Gastroesophageal sphincter (tissue), 4 donors: ENCODE measurements at regions not wholly inside any gene's neighbourhood (a gene's known extent, or its start where the extent isn't known, plus 50 kb on each side); places are given as distances from the start of the nearest gene placed in this dataset.

Experiments
- ATAC-seq: fragments of 150-250 bp; one replicate; pipeline ENCODE4 v1.9.1; 2016; ENCODE audit warnings: mild to moderate bottlenecking, moderate library complexity
- H3K27ac ChIP-seq, 4 donors: fragments of 200-600 bp; sonication (generic) in 3 of 4; 1 replicate in 3 of 4; 2 replicates in 1 of 4; pipeline ENCODE4 v1.5.1; 2016 to 2019
- H3K27me3 ChIP-seq: fragments of 200-600 bp; sonication (generic); one replicate; pipeline ENCODE4 v1.5.1; 2019
- H3K36me3 ChIP-seq, 2 donors: fragments of 200-600 bp; sonication (generic); one replicate each; pipeline ENCODE4 v1.5.1; 2019; ENCODE audit warnings: control low read depth in 1 of 2
- H3K4me1 ChIP-seq, 3 donors: fragments of 200-600 bp; sonication (generic); 1 replicate in 2 of 3; 2 replicates in 1 of 3; pipeline ENCODE4 v1.5.1; 2016 to 2019; ENCODE audit warnings: control low read depth in 2 of 3
- H3K4me3 ChIP-seq, 2 donors: fragments of 200-600 bp; sonication (generic); one replicate each; pipeline ENCODE4 v1.5.1; 2019; ENCODE audit warnings: mild to moderate bottlenecking in 1 of 2, moderate library complexity in 1 of 2
- H3K9me3 ChIP-seq, 3 donors: fragments of 200-600 bp; sonication (generic); one replicate each; pipeline ENCODE4 v1.5.1; 2017 to 2019; ENCODE audit warnings: control low read depth in 2 of 3
- CTCF ChIP-seq, 4 experiments: fragments of 200-600 bp in 2 of 4; fragments of 450-650 bp in 2 of 4; sonication (generic) in 1 of 4; IDR thresholded peaks; one replicate each; pipeline ENCODE4 v1.5.1; 2017 to 2019; ENCODE audit warnings: antibody characterized with exemption in 4 of 4, mild to moderate bottlenecking in 2 of 4, moderate library complexity in 2 of 4
- EP300 ChIP-seq: sonication (generic); formaldehyde crosslinking; IDR thresholded peaks from one replicate; pipeline ENCODE4 v1.6.1; 2017; ENCODE audit warnings: antibody characterized with exemption, mild to moderate bottlenecking
- POLR2A ChIP-seq, 2 donors: fragments of 450-650 bp; IDR thresholded peaks; one replicate each; pipeline ENCODE4 v1.6.1; 2017; ENCODE audit warnings: antibody characterized with exemption in 2 of 2, mild to moderate bottlenecking in 2 of 2, moderate library complexity in 1 of 2
- POLR2AphosphoS5 ChIP-seq: sonication (generic); formaldehyde crosslinking; IDR thresholded peaks from one replicate; pipeline ENCODE4 v1.6.1; 2017; ENCODE audit warnings: antibody characterized with exemption
- WGBS, 2 donors: methylation state at CpG; one replicate each; pipeline ENCODE4 v1.1.5; 2018; ENCODE audit warnings: low coverage in 1 of 2; 5-methylcytosine and 5-hydroxymethylcytosine counted together
- small RNA-seq, 4 donors: library from RNA; depleted of rRNA; stranded (forward); fragments of <200 nt; gene quantifications; one replicate each; pipeline ENCODE3, GENCODE V24; 2016

- no peaks in the 10 kb centered on the region for H3K4me1 ChIP-seq
- H3K36me3 ChIP-seq: no peaks in the 10 kb centered on the region
- TF ChIP-seq POLR2AphosphoS5: no peak
- TF ChIP-seq EP300: no peak
- no peak for TF ChIP-seq POLR2A (IDR thresholded peaks at IDR 0.05)
- TF ChIP-seq CTCF (IDR thresholded peaks at IDR 0.05): no peak
- 39 to 62% methylated on average over 4 of the region's 4 CpGs for WGBS, 2 donors
- no peak overlapping the region for H3K27ac ChIP-seq
- no peak overlapping the region for H3K4me3 ChIP-seq
- H3K27me3 ChIP-seq: no peaks in the 10 kb centered on the region
- H3K9me3 ChIP-seq: peaks cover 0 to 13% (median 0%) of the 10 kb centered on the region in 3 donors
- no peak for ATAC-seq
Measured at GRCh38 chr16:9687737-9688319, 494.4 kb downstream of the GRIN2A start.

DNA sequence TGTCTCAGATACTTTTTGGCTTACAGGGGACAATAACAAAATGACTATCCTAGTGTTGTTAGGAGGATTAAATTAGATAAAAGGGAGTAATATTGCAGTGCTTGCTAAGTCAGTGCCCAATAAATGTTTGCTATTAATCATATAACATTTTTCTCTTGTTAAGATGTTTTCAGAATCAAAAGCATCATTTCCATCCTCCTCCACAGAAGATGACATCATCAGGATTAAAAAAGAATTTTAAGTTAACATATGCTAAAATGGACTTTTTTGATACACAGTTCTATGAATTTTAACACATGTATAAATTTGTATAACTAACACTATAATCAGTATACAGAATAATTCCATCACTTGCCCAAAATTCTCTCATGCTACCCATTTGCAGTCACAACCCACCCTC is 492.6 kb downstream of the GRIN2A start:
- ATAC-seq: no peak
- no peak overlapping the region for H3K27ac ChIP-seq
- no peaks in the 10 kb centered on the region for H3K9me3 ChIP-seq
- H3K4me1 ChIP-seq: no peaks in the 10 kb centered on the region
- no peaks in the 10 kb centered on the region for H3K36me3 ChIP-seq
- TF ChIP-seq POLR2A (IDR thresholded peaks at IDR 0.05) (no peak), EP300 (no peak), POLR2AphosphoS5 (no peak), CTCF (IDR thresholded peaks at IDR 0.05) (no peak)
- H3K27me3 ChIP-seq: no peaks in the 10 kb centered on the region
- H3K4me3 ChIP-seq: no peak overlapping the region

DNA sequence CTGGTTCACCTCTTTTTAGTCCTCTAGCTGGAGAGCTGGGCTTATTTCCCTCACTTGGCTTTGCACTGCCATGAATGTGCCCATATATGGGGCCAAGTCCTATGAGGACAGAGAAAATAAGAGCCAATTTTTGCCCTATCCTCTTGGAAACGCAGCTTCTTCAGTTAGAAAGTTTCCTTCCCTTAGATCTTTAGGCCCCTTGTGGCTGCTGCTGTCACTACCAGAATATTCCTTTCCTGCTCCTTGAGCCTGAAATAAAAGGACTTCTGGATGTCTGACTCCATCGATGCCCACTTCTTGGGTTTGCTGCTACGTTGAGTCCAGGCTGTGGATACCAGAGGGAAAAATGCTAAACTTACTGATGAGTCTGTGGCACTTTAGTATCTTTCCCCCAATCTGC is 487.1 kb downstream of the GRIN2A start:
- WGBS, 2 donors: 70 to 82% methylated on average over 3 of the region's 3 CpGs
- Histone ChIP-seq H3K9me3 (no peaks in the 10 kb centered on the region), H3K4me1 (no peaks in the 10 kb centered on the region), H3K4me3 (no peak overlapping the region), H3K36me3 (no peaks in the 10 kb centered on the region), H3K27ac (no peak overlapping the region), H3K27me3 (peaks cover 29% of the 10 kb centered on the region)
- TF ChIP-seq POLR2A (IDR thresholded peaks at IDR 0.05): no peak
- no peak for TF ChIP-seq EP300
- TF ChIP-seq CTCF (IDR thresholded peaks at IDR 0.05): no peak
- no peak for TF ChIP-seq POLR2AphosphoS5
- ATAC-seq: no peak

Small RNA genes in the stretch of these regions (small RNA-seq; reads per million reads assigned to genes)
- gene RNA5SP403 (0 to 0.55 (median 0.12) reads per million in 4 donors), gene RNA5SP404 (0 reads per million in 4 donors)
